Trophoblast cell (in vitro differentiated cells and primary cell): ENCODE measurements at regions not wholly inside any gene's neighbourhood (a gene's known extent, or its start where the extent isn't known, plus 50 kb on each side); places are given as distances from the start of the nearest gene placed in this dataset.

Experiments used
- DNase-seq, 2 donors: peaks; one replicate each; pipeline ENCODE4 v3.0.0-alpha.2; 2016
- H2AFZ ChIP-seq: 2 replicates; pipeline ENCODE4 v1.6.1; 2013; ENCODE audit warnings: low read length, moderate library complexity, mild to moderate bottlenecking; ENCODE audit not compliant: insufficient read depth, poor library complexity
- H2AK5ac ChIP-seq: 2 replicates; pipeline ENCODE4 v1.6.1; 2013; ENCODE audit warnings: mild to moderate bottlenecking, low read length
- H2BK120ac ChIP-seq: 2 replicates; pipeline ENCODE4 v1.6.1; 2013; ENCODE audit warnings: low read length, mild to moderate bottlenecking, moderate library complexity; ENCODE audit not compliant: insufficient read depth, poor library complexity
- H2BK12ac ChIP-seq: 2 replicates; pipeline ENCODE4 v1.6.1; 2013; ENCODE audit warnings: mild to moderate bottlenecking, low read length, moderate library complexity
- H2BK5ac ChIP-seq: 2 replicates; pipeline ENCODE4 v1.6.1; 2013; ENCODE audit warnings: low read length, low read depth, moderate library complexity, mild to moderate bottlenecking; ENCODE audit not compliant: poor library complexity
- H3K14ac ChIP-seq: 2 replicates; pipeline ENCODE4 v1.6.1; 2013; ENCODE audit warnings: mild to moderate bottlenecking, low read length
- H3K18ac ChIP-seq: 2 replicates; pipeline ENCODE4 v1.6.1; 2013; ENCODE audit warnings: mild to moderate bottlenecking, low read length
- H3K23ac ChIP-seq: 2 replicates; pipeline ENCODE4 v1.6.1; 2013; ENCODE audit warnings: low read length
- H3K27ac ChIP-seq: 2 replicates; pipeline ENCODE4 v1.5.1; 2013; ENCODE audit warnings: low read depth, mild to moderate bottlenecking, inconsistent platforms, low read length, moderate library complexity
- H3K27me3 ChIP-seq: 2 replicates; pipeline ENCODE4 v1.6.1; 2013; ENCODE audit warnings: inconsistent platforms, mild to moderate bottlenecking, low read length, moderate library complexity; ENCODE audit not compliant: insufficient read depth
- H3K36me3 ChIP-seq, 2 experiments: 1 replicate in 1 of 2; 2 replicates in 1 of 2; pipeline ENCODE4 v1.6.1; 2013; ENCODE audit warnings: low read length in 2 of 2, mild to moderate bottlenecking in 2 of 2, moderate library complexity in 1 of 2; ENCODE audit not compliant: insufficient read depth in 2 of 2, control insufficient read depth in 1 of 2
- H3K4ac ChIP-seq: 2 replicates; pipeline ENCODE4 v1.6.1; 2013; ENCODE audit warnings: low read depth, mild to moderate bottlenecking, low read length, moderate library complexity
- H3K4me1 ChIP-seq, 2 experiments: 1 replicate in 1 of 2; 2 replicates in 1 of 2; pipeline ENCODE4 v1.6.1; 2013; ENCODE audit warnings: low read length in 2 of 2, mild to moderate bottlenecking in 2 of 2, moderate library complexity in 1 of 2; ENCODE audit not compliant: insufficient read depth in 2 of 2, control insufficient read depth in 1 of 2
- H3K4me2 ChIP-seq: 2 replicates; pipeline ENCODE4 v1.6.1; 2013; ENCODE audit warnings: inconsistent platforms, mild to moderate bottlenecking, low read length, moderate library complexity
- H3K4me3 ChIP-seq: 2 replicates; pipeline ENCODE4 v1.5.1; 2013; ENCODE audit warnings: mild to moderate bottlenecking, low read depth, low read length, inconsistent platforms
- H3K79me1 ChIP-seq: one replicate; pipeline ENCODE4 v1.6.1; 2013; ENCODE audit warnings: low read length
- H3K79me2 ChIP-seq: 2 replicates; pipeline ENCODE4 v1.6.1; 2013; ENCODE audit warnings: low read length, mild to moderate bottlenecking; ENCODE audit not compliant: control insufficient read depth, insufficient read depth, poor library complexity
- H3K9ac ChIP-seq: 2 replicates; pipeline ENCODE4 v1.6.1; 2013; ENCODE audit warnings: mild to moderate bottlenecking, low read length
- H3K9me3 ChIP-seq: 2 replicates; pipeline ENCODE4 v1.6.1; 2013; ENCODE audit warnings: low read depth, mild to moderate bottlenecking, control low read depth, inconsistent platforms, low read length; ENCODE audit not compliant: insufficient read depth
- H4K12ac ChIP-seq: 2 replicates; pipeline ENCODE4 v1.6.1; 2013; ENCODE audit warnings: low read depth, mild to moderate bottlenecking, low read length, moderate library complexity
- H4K8ac ChIP-seq: 2 replicates; pipeline ENCODE4 v1.6.1; 2013; ENCODE audit warnings: low read depth, mild to moderate bottlenecking, low read length, moderate library complexity
- H4K91ac ChIP-seq: one replicate; pipeline ENCODE4 v1.6.1; 2013; ENCODE audit warnings: low read depth, mild to moderate bottlenecking, low read length, moderate library complexity
- WGBS: extraction: QIAGEN DNeasy Blood & Tissue Kit; methylation state at CpG from one replicate; pipeline ENCODE4 v1.1.7; 2013; ENCODE audit warnings: missing lambda C conversion rate; ENCODE audit not compliant: insufficient read length, insufficient coverage; ENCODE audit errors: extremely low coverage; 5-methylcytosine and 5-hydroxymethylcytosine counted together

- H3K36me3 ChIP-seq = no peaks in the 10 kb centered on the region
- H3K14ac ChIP-seq = no peak overlapping the region
- no peak overlapping the region for H3K18ac ChIP-seq
- H3K27me3 ChIP-seq = no peaks in the 10 kb centered on the region
- no peaks in the 10 kb centered on the region for H3K4me1 ChIP-seq
- H3K79me1 ChIP-seq = no peaks in the 10 kb centered on the region
- no peak overlapping the region for H4K12ac ChIP-seq
- H2BK5ac ChIP-seq = no peak overlapping the region
- no peak overlapping the region for H3K4ac ChIP-seq
- no peak overlapping the region for H3K23ac ChIP-seq
- H2AFZ ChIP-seq = no peak overlapping the region
- H3K27ac ChIP-seq = no peak overlapping the region
- no CpG with 5 or more reads among the region's 5 CpGs for WGBS
- H3K4me3 ChIP-seq = no peak overlapping the region
- no peak overlapping the region for H4K8ac ChIP-seq
- H2AK5ac ChIP-seq = no peak overlapping the region
- H2BK12ac ChIP-seq = no peak overlapping the region
- peak overlapping the region; percentile 29 for H4K91ac ChIP-seq
- H3K9ac ChIP-seq = no peak overlapping the region
- no peaks in the 10 kb centered on the region for H3K79me2 ChIP-seq
- no peak overlapping the region for H2BK120ac ChIP-seq
- DNase-seq = no peak
- H3K4me2 ChIP-seq = no peak overlapping the region
- H3K9me3 ChIP-seq = no peaks in the 10 kb centered on the region
These were observed 110.9 kb upstream of the RMP24 start for GRCh38 chr18:35861367-35862118.

GRCh38 chr18:35862119-35862640 lies 110.3 kb upstream of the RMP24 start:
- DNase-seq = no peak
- Histone ChIP-seq H2AK5ac (no peak overlapping the region), H3K79me2 (no peaks in the 10 kb centered on the region), H3K4me1 (no peaks in the 10 kb centered on the region), H3K79me1 (no peaks in the 10 kb centered on the region), H3K9ac (no peak overlapping the region), H3K4me2 (no peak overlapping the region), H3K27me3 (no peaks in the 10 kb centered on the region), H2BK12ac (no peak overlapping the region), H4K12ac (no peak overlapping the region), H3K27ac (no peak overlapping the region), H3K23ac (no peak overlapping the region), H2BK5ac (no peak overlapping the region), H3K18ac (no peak overlapping the region), H2AFZ (no peak overlapping the region), H3K36me3 (no peaks in the 10 kb centered on the region), H4K91ac (peak overlapping the region; percentile 29), H4K8ac (no peak overlapping the region), H3K4ac (no peak overlapping the region), H2BK120ac (no peak overlapping the region), H3K4me3 (no peak overlapping the region), H3K9me3 (no peaks in the 10 kb centered on the region), H3K14ac (no peak overlapping the region)
- WGBS = no CpG with 5 or more reads among the region's 4 CpGs

GRCh38 chr18:35864916-35865315 lies 107.6 kb upstream of the RMP24 start:
- Histone ChIP-seq H3K18ac (no peak overlapping the region), H3K79me1 (no peaks in the 10 kb centered on the region), H4K8ac (no peak overlapping the region), H3K79me2 (no peaks in the 10 kb centered on the region), H3K23ac (no peak overlapping the region), H2AFZ (no peak overlapping the region), H4K91ac (no peak overlapping the region), H2BK12ac (no peak overlapping the region), H4K12ac (no peak overlapping the region), H3K4me3 (no peak overlapping the region), H3K4ac (no peak overlapping the region), H3K4me2 (no peak overlapping the region), H3K27ac (no peak overlapping the region), H2BK120ac (no peak overlapping the region), H2AK5ac (no peak overlapping the region), H3K4me1 (no peaks in the 10 kb centered on the region), H2BK5ac (no peak overlapping the region), H3K27me3 (no peaks in the 10 kb centered on the region), H3K9me3 (no peaks in the 10 kb centered on the region), H3K9ac (peak overlapping the region; percentile 40), H3K14ac (no peak overlapping the region), H3K36me3 (no peaks in the 10 kb centered on the region)
- WGBS = no CpG with 5 or more reads among the region's 1 CpG
- DNase-seq = no peak

- no peaks in the 10 kb centered on the region for H3K79me1 ChIP-seq
- no peak for DNase-seq
- no peak overlapping the region for H3K4ac ChIP-seq
These were observed 103.6 kb upstream of the RMP24 start for GRCh38 chr18:35868915-35869314.

More at GRCh38 chr18:35868915-35869314, 103.6 kb upstream of the RMP24 start:
- Histone ChIP-seq H3K27me3 (no peaks in the 10 kb centered on the region), H3K23ac (no peak overlapping the region), H3K9ac (no peak overlapping the region), H3K79me2 (no peaks in the 10 kb centered on the region), H4K12ac (no peak overlapping the region), H2BK120ac (no peak overlapping the region), H2AK5ac (no peak overlapping the region), H3K4me1 (no peaks in the 10 kb centered on the region), H2BK12ac (no peak overlapping the region), H4K8ac (no peak overlapping the region), H3K27ac (no peak overlapping the region), H3K9me3 (no peaks in the 10 kb centered on the region), H3K14ac (no peak overlapping the region), H2BK5ac (no peak overlapping the region), H3K4me3 (no peak overlapping the region), H3K36me3 (no peaks in the 10 kb centered on the region), H3K4me2 (no peak overlapping the region), H4K91ac (no peak overlapping the region), H3K18ac (no peak overlapping the region), H2AFZ (no peak overlapping the region)
